ENCODE measurements at regions not wholly inside any gene's neighbourhood (a gene's known extent, or its start where the extent isn't known, plus 50 kb on each side); places are given as distances from the start of the nearest gene placed in this dataset.

DNA sequence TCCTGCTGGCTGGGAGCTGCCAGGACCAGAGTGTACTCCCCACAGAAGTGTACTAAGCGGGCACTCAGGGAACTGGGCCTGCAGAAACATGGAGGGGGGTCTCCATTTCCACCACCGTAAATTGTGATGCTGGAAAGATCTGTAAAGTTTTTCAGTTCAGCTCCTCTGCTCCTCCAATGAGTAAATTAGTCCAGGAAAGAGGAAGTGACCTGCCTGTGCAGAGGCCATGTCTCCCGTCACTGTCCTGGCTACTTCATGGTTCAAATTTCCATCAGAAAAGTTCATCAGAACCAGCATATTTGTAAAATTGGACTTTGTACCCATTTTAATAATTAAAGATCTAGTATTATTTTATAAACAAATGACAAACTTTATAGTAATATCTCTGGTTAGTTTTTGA is 226.7 kb upstream of the THBS1 start:
- no peak overlapping the region for H3K4me2 ChIP-seq (ENCODE audit: low read depth, low read length, poor library complexity, severe bottlenecking)
- no peaks in the 10 kb centered on the region for H3K79me2 ChIP-seq (ENCODE audit: insufficient read depth, low read length)
- no peaks in the 10 kb centered on the region for H3K9me2 ChIP-seq (replicated peaks; ENCODE audit: insufficient read depth, low read length)
- H3K9ac ChIP-seq (ENCODE audit: low read length): no peak overlapping the region
- H3K9me3 ChIP-seq (ENCODE audit: insufficient read depth, low read length): no peaks in the 10 kb centered on the region
- no peak for TF ChIP-seq EZH2phosphoT487 (conservative IDR thresholded peaks at IDR 0.05; ENCODE audit: low read length)
- TF ChIP-seq, protein P1, sequence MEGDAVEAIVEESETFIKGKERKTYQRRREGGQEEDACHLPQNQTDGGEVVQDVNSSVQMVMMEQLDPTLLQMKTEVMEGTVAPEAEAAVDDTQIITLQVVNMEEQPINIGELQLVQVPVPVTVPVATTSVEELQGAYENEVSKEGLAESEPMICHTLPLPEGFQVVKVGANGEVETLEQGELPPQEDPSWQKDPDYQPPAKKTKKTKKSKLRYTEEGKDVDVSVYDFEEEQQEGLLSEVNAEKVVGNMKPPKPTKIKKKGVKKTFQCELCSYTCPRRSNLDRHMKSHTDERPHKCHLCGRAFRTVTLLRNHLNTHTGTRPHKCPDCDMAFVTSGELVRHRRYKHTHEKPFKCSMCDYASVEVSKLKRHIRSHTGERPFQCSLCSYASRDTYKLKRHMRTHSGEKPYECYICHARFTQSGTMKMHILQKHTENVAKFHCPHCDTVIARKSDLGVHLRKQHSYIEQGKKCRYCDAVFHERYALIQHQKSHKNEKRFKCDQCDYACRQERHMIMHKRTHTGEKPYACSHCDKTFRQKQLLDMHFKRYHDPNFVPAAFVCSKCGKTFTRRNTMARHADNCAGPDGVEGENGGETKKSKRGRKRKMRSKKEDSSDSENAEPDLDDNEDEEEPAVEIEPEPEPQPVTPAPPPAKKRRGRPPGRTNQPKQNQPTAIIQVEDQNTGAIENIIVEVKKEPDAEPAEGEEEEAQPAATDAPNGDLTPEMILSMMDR (IDR thresholded peaks at IDR 0.05; ENCODE audit: insufficient read depth, low read length, poor library complexity, severe bottlenecking): no peak
- H4K20me1 ChIP-seq (ENCODE audit: low read depth, low read length): no peaks in the 10 kb centered on the region
- no peaks in the 10 kb centered on the region for H3F3A ChIP-seq (ENCODE audit: insufficient read depth)
- H3K27me3 ChIP-seq (ENCODE audit: low read length): no peaks in the 10 kb centered on the region
- no peak overlapping the region for H3K4me3 ChIP-seq (ENCODE audit: insufficient read depth, low read length, poor library complexity, severe bottlenecking)
- H3K27ac ChIP-seq (ENCODE audit: low read depth, low read length): no peak overlapping the region
- H2AFZ ChIP-seq (ENCODE audit: low read depth, low read length, severe bottlenecking): no peak overlapping the region
- no peaks in the 10 kb centered on the region for H3K36me3 ChIP-seq (ENCODE audit: low read length)

DNA sequence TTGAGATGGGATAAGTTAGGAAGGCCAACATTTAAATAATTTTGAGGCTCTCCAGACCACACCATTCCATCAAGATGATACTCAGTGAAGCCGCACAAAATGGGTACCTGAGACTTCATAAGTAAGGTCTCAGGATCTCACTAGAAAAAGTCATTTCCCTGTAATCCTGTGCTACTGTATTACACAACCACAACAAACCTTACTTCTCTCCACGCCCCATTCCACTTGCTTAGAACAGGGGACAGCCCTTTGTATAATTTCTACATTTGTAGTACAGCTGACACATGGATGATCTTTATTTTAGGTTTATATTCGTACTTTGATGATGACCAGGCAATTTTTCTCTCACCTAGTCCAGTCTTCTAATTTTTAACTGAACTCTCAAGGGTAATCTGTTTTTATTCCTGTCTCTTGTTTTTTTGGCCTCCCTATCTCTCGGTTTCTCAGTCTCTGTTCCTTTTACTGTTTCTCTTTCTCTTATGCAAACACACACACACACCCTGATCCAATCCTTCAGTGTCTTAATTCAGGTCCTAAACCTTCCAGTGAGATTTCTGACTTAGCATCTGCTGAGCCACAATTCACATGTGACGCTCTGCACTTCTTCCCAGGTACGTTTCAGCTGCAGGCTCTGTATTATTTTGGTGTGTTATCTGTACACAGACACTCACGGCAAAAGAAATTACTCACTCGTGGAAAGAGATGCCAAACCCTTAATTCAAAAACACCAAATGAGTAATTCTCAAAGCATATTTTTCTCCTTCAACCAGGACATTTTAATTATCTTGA is 223.2 kb upstream of the THBS1 start:
- H3K9me3 ChIP-seq (ENCODE audit: insufficient read depth, low read length): no peaks in the 10 kb centered on the region
- no peak overlapping the region for H3K27ac ChIP-seq (ENCODE audit: low read depth, low read length)
- no peaks in the 10 kb centered on the region for H3K79me2 ChIP-seq (ENCODE audit: insufficient read depth, low read length)
- H3K9ac ChIP-seq (ENCODE audit: low read length): no peak overlapping the region
- no peaks in the 10 kb centered on the region for H3K9me2 ChIP-seq (replicated peaks; ENCODE audit: insufficient read depth, low read length)
- H3F3A ChIP-seq (ENCODE audit: insufficient read depth): no peaks in the 10 kb centered on the region
- H3K4me2 ChIP-seq (ENCODE audit: low read depth, low read length, poor library complexity, severe bottlenecking): no peak overlapping the region
- no peaks in the 10 kb centered on the region for H4K20me1 ChIP-seq (ENCODE audit: low read depth, low read length)
- no peaks in the 10 kb centered on the region for H3K36me3 ChIP-seq (ENCODE audit: low read length)
- H3K4me3 ChIP-seq (ENCODE audit: insufficient read depth, low read length, poor library complexity, severe bottlenecking): no peak overlapping the region
- no peaks in the 10 kb centered on the region for H3K27me3 ChIP-seq (ENCODE audit: low read length)
- H2AFZ ChIP-seq (ENCODE audit: low read depth, low read length, severe bottlenecking): no peak overlapping the region
- no peak for TF ChIP-seq EZH2phosphoT487 (conservative IDR thresholded peaks at IDR 0.05; ENCODE audit: low read length)
- TF ChIP-seq, protein P1 (IDR thresholded peaks at IDR 0.05; ENCODE audit: insufficient read depth, low read length, poor library complexity, severe bottlenecking): no peak

DNA sequence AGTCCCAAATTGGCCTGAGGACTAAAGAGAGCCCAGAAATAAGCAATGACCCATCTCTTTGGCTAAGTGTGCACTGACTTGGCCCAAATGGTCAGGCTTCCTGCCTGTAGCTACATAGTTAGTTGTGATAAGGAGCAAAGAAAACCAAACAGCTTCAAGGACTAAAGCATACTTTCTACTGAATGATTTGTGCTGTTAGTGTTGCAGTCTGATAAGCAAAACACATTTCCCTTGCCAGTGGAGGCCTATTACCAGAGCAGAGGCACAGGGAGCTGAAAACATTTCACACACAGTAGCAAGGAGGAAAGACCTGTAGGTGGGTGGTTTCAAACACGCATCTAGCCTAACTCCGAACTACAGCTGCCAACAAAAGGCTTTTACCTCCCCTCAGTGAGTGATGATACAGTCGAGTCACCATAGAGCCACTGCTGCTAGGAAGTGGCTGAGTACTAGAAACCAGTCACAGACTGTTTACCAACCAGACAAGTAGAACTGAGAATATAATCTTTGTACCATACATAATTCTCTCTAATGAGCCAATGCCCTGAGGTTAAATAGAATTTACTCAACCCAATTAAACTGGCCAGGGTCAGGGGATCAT is 222.3 kb upstream of the THBS1 start:
- no peaks in the 10 kb centered on the region for H3K79me2 ChIP-seq (ENCODE audit: insufficient read depth, low read length)
- no peak overlapping the region for H3K4me3 ChIP-seq (ENCODE audit: insufficient read depth, low read length, poor library complexity, severe bottlenecking)
- no peak overlapping the region for H3K4me2 ChIP-seq (ENCODE audit: low read depth, low read length, poor library complexity, severe bottlenecking)
- no peaks in the 10 kb centered on the region for H4K20me1 ChIP-seq (ENCODE audit: low read depth, low read length)
- H2AFZ ChIP-seq (ENCODE audit: low read depth, low read length, severe bottlenecking): no peak overlapping the region
- H3K27me3 ChIP-seq (ENCODE audit: low read length): no peaks in the 10 kb centered on the region
- H3K9ac ChIP-seq (ENCODE audit: low read length): no peak overlapping the region
- H3F3A ChIP-seq (ENCODE audit: insufficient read depth): no peaks in the 10 kb centered on the region
- no peaks in the 10 kb centered on the region for H3K36me3 ChIP-seq (ENCODE audit: low read length)
- H3K27ac ChIP-seq (ENCODE audit: low read depth, low read length): no peak overlapping the region
- H3K9me3 ChIP-seq (ENCODE audit: insufficient read depth, low read length): no peaks in the 10 kb centered on the region
- no peaks in the 10 kb centered on the region for H3K9me2 ChIP-seq (replicated peaks; ENCODE audit: insufficient read depth, low read length)
- TF ChIP-seq EZH2phosphoT487 (conservative IDR thresholded peaks at IDR 0.05; ENCODE audit: low read length): no peak
- TF ChIP-seq, protein P1 (IDR thresholded peaks at IDR 0.05; ENCODE audit: insufficient read depth, low read length, poor library complexity, severe bottlenecking): no peak

All from SU-DHL-6 (cell line).